ENCODE measurements at regions not wholly inside any gene's neighbourhood (a gene's known extent, or its start where the extent isn't known, plus 50 kb on each side); places are given as distances from the start of the nearest gene placed in this dataset.

GRCh38 chr3:145395421-145395820, 765.6 kb downstream of the PLOD2 start:
- ATAC-seq (ENCODE audit: insufficient number of reproducible peaks, low FRiP score, low read depth), result no peak

GRCh38 chr3:145411605-145412004, 749.4 kb downstream of the PLOD2 start:
- Histone ChIP-seq H3K4me1 (ENCODE audit: control insufficient read depth in 1 of 2, low read depth in 2 of 2) (no peaks in the 10 kb centered on the region), H3K36me3 (no peaks in the 10 kb centered on the region), H3K4me3 (no peak overlapping the region), H3K27ac (no peak overlapping the region), H3K27me3 (replicated peaks; ENCODE audit: insufficient read depth) (no peaks in the 10 kb centered on the region), H3K9me3 (no peaks in the 10 kb centered on the region)
- TF ChIP-seq CTCF (IDR thresholded peaks at IDR 0.05), result no peak
- DNase-seq (ENCODE audit: low spot score) (no peak), ATAC-seq (ENCODE audit: insufficient number of reproducible peaks, low FRiP score, low read depth) (no peak)

More at GRCh38 chr3:145395421-145395820, 765.6 kb downstream of the PLOD2 start:
- Histone ChIP-seq H3K36me3 (no peaks in the 10 kb centered on the region), H3K9me3 (no peaks in the 10 kb centered on the region), H3K27ac (no peak overlapping the region), H3K27me3 (replicated peaks; ENCODE audit: insufficient read depth) (no peaks in the 10 kb centered on the region), H3K4me3 (no peak overlapping the region), H3K4me1 (ENCODE audit: control insufficient read depth in 1 of 2, low read depth in 2 of 2) (no peaks in the 10 kb centered on the region)
- no peak for DNase-seq (ENCODE audit: low spot score)
- no peak for TF ChIP-seq CTCF (IDR thresholded peaks at IDR 0.05)

GRCh38 chr3:145417678-145418077, 743.3 kb downstream of the PLOD2 start:
- ATAC-seq (ENCODE audit: insufficient number of reproducible peaks, low FRiP score, low read depth) (no peak), DNase-seq (ENCODE audit: low spot score) (no peak)
- Histone ChIP-seq H3K36me3 (no peaks in the 10 kb centered on the region), H3K27ac (no peak overlapping the region), H3K4me1 (ENCODE audit: control insufficient read depth in 1 of 2, low read depth in 2 of 2) (no peaks in the 10 kb centered on the region), H3K27me3 (replicated peaks; ENCODE audit: insufficient read depth) (no peaks in the 10 kb centered on the region), H3K9me3 (no peaks in the 10 kb centered on the region), H3K4me3 (no peak overlapping the region)
- no peak for TF ChIP-seq CTCF (IDR thresholded peaks at IDR 0.05)

- no peak for TF ChIP-seq CTCF (IDR thresholded peaks at IDR 0.05)
- Histone ChIP-seq H3K27me3 (replicated peaks; ENCODE audit: insufficient read depth) (no peaks in the 10 kb centered on the region), H3K9me3 (no peaks in the 10 kb centered on the region), H3K27ac (no peak overlapping the region), H3K4me1 (ENCODE audit: control insufficient read depth in 1 of 2, low read depth in 2 of 2) (no peaks in the 10 kb centered on the region), H3K4me3 (no peak overlapping the region), H3K36me3 (no peaks in the 10 kb centered on the region)
- ATAC-seq (ENCODE audit: insufficient number of reproducible peaks, low FRiP score, low read depth), result no peak
- DNase-seq (ENCODE audit: low spot score), result no peak
Measured at GRCh38 chr3:145422556-145422955, 738.4 kb downstream of the PLOD2 start.

GRCh38 chr3:145427355-145427754, 733.6 kb downstream of the PLOD2 start:
- H3K36me3 ChIP-seq, result no peaks in the 10 kb centered on the region
- ATAC-seq (ENCODE audit: insufficient number of reproducible peaks, low FRiP score, low read depth) (no peak), DNase-seq (ENCODE audit: low spot score) (no peak)
- TF ChIP-seq CTCF (IDR thresholded peaks at IDR 0.05), result no peak
- no peaks in the 10 kb centered on the region for H3K4me1 ChIP-seq (ENCODE audit: control insufficient read depth in 1 of 2, low read depth in 2 of 2)
- H3K4me3 ChIP-seq, result no peak overlapping the region
- H3K27ac ChIP-seq, result no peak overlapping the region
- no peaks in the 10 kb centered on the region for H3K9me3 ChIP-seq
- H3K27me3 ChIP-seq (replicated peaks; ENCODE audit: insufficient read depth), result no peaks in the 10 kb centered on the region
